CD4-positive, alpha-beta T cell (primary cell): ENCODE measurements at regions not wholly inside any gene's neighbourhood (a gene's known extent, or its start where the extent isn't known, plus 50 kb on each side); places are given as distances from the start of the nearest gene placed in this dataset.

Source experiments
- ATAC-seq: fragments of 200-7000 bp; cut with Tn5 transposase; one replicate; pipeline ENCODE4 v1.10.0; 2022; ENCODE audit warnings: mild to moderate bottlenecking; ENCODE audit not compliant: poor library complexity
- CTCF ChIA-PET: fragments of 350-600 bp; sonication (Branson Sonifier 250); formaldehyde crosslinking; loops from one replicate; lab custom pipeline; 2021; ENCODE audit warnings: antibody characterized with exemption, inconsistent platforms; lab: Charles Lee
- POLR2A ChIA-PET: fragments of 350-600 bp; sonication (Branson Sonifier 250); formaldehyde crosslinking; loops from one replicate; lab custom pipeline; 2021; ENCODE audit warnings: antibody characterized with exemption, inconsistent platforms; lab: Charles Lee
- DNase-seq, 14 experiments: peaks; one replicate each; pipeline ENCODE4 v3.0.0-alpha.2; 2013 to 2020; ENCODE audit warnings: mixed read lengths in 2 of 14
- H3K27ac ChIP-seq, 2 donors: one replicate each; pipeline versions ENCODE4 v1.5.1 to v1.7.0; 2013; ENCODE audit warnings: low read length in 2 of 2, low read depth in 1 of 2, mild to moderate bottlenecking in 1 of 2
- H3K27me3 ChIP-seq, 2 experiments: 1 replicate in 1 of 2; 2 replicates in 1 of 2; pipeline versions ENCODE4 v1.6.1 to v1.7.0; 2013; ENCODE audit warnings: low read length in 2 of 2, control low read depth in 1 of 2, mild to moderate bottlenecking in 1 of 2, moderate library complexity in 1 of 2; ENCODE audit not compliant: insufficient read depth in 2 of 2, control insufficient read depth in 1 of 2
- H3K36me3 ChIP-seq: one replicate; pipeline ENCODE4 v1.6.1; 2013; ENCODE audit warnings: low read length, control low read depth; ENCODE audit not compliant: insufficient read depth
- H3K4me1 ChIP-seq: one replicate; pipeline ENCODE4 v1.6.1; 2013; ENCODE audit warnings: low read length, control low read depth; ENCODE audit not compliant: insufficient read depth
- H3K4me3 ChIP-seq: one replicate; pipeline ENCODE4 v1.5.1; 2013; ENCODE audit warnings: mild to moderate bottlenecking, low read length, moderate library complexity
- H3K9me3 ChIP-seq, 2 experiments: 1 replicate in 1 of 2; 2 replicates in 1 of 2; pipeline versions ENCODE4 v1.6.1 to v1.7.0; 2013; ENCODE audit warnings: low read length in 2 of 2, mild to moderate bottlenecking in 2 of 2, control low read depth in 1 of 2, moderate library complexity in 1 of 2; ENCODE audit not compliant: control insufficient read depth in 1 of 2, insufficient read depth in 1 of 2
- H3K27ac Mint-ChIP-seq: one replicate; pipeline ENCODE4 v1.8.0; 2020; ENCODE audit warnings: mixed read lengths
- H3K27me3 Mint-ChIP-seq: one replicate; pipeline ENCODE4 v1.8.0; 2021; ENCODE audit warnings: mixed read lengths
- H3K36me3 Mint-ChIP-seq: one replicate; pipeline ENCODE4 v1.8.0; 2021; ENCODE audit warnings: low read depth, mixed read lengths
- H3K4me1 Mint-ChIP-seq: one replicate; pipeline ENCODE4 v1.8.0; 2021; ENCODE audit warnings: low read depth, mixed read lengths
- H3K4me3 Mint-ChIP-seq: one replicate; pipeline ENCODE4 v1.8.0; 2020; ENCODE audit warnings: mild to moderate bottlenecking, mixed read lengths
- H3K9me3 Mint-ChIP-seq: one replicate; pipeline ENCODE4 v1.8.0; 2020; ENCODE audit warnings: mixed read lengths
- CTCF ChIP-seq: fragments of 200-600 bp; IDR thresholded peaks from one replicate; pipeline ENCODE4 v1.8.0; 2022; ENCODE audit warnings: antibody characterized with exemption, mild to moderate bottlenecking
- intact Hi-C, 2 experiments: fragments of 100-400 bp; cut with DNase I in 1 of 2; cut with micrococcal nuclease in 1 of 2; formaldehyde crosslinking; loops; one replicate each; pipeline versions ENCODE4 v1.15.1 to v1.9.0; 2023 to 2025; cut with DNase I, micrococcal nuclease

- DNase-seq, result no peak
- no peaks in the 10 kb centered on the region for H3K27me3 Mint-ChIP-seq
- no peaks in the 10 kb centered on the region for H3K27me3 ChIP-seq
- H3K27ac ChIP-seq, result no peak overlapping the region
- ChIA-PET POLR2A (interaction anchor here (0.6 kb wide), 1 partner anchor 216 kb away, joined by 3 read pairs; no protein-coding TSS in a partner anchor), CTCF (no interaction called here)
- no peaks in the 10 kb centered on the region for H3K4me1 ChIP-seq
- intact Hi-C loops, result no loop called here
- no peak overlapping the region for H3K4me3 Mint-ChIP-seq
- H3K9me3 Mint-ChIP-seq, result no peaks in the 10 kb centered on the region
- peaks cover 0 to 4% of the 10 kb centered on the region in 2 experiments for H3K9me3 ChIP-seq
- no peak overlapping the region for H3K27ac Mint-ChIP-seq
- H3K36me3 ChIP-seq, result no peaks in the 10 kb centered on the region
- no peaks in the 10 kb centered on the region for H3K36me3 Mint-ChIP-seq
- ATAC-seq, result no peak
- no peaks in the 10 kb centered on the region for H3K4me1 Mint-ChIP-seq
- no peak for TF ChIP-seq CTCF
- H3K4me3 ChIP-seq, result no peak overlapping the region
Observed at GRCh38 chr4:181951265-181951664, 291.9 kb upstream of the TENM3 start.

DNA sequence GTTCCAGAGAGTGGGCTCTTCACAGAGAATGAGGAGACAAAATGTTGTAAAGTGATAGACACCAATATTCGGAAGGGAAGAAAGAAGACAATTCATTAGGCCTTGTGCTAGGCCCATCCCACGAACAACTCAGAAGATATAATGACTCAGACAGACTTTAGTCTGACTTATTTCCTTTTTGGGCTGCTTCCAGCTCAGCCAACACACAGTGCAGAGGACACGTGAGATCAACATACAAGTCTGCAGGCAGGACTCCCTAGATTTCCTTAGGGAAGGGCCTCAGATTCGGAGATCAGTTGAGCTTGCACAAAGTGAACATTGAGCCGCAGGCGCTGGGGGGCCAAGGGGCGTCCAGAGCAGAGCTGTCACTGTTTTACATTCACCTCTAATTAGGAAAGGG, 290.7 kb upstream of the TENM3 start:
- Histone ChIP-seq H3K27ac (no peak overlapping the region), H3K4me3 (no peak overlapping the region), H3K9me3 (peaks cover 0 to 4% of the 10 kb centered on the region in 2 experiments), H3K27me3 (no peaks in the 10 kb centered on the region), H3K36me3 (no peaks in the 10 kb centered on the region), H3K4me1 (no peaks in the 10 kb centered on the region)
- Mint-ChIP-seq H3K27ac (no peak overlapping the region), H3K27me3 (no peaks in the 10 kb centered on the region), H3K9me3 (no peaks in the 10 kb centered on the region), H3K4me3 (no peak overlapping the region), H3K36me3 (no peaks in the 10 kb centered on the region), H3K4me1 (no peaks in the 10 kb centered on the region)
- intact Hi-C loops, result no loop called here
- CTCF ChIA-PET, result no interaction called here
- no peak for TF ChIP-seq CTCF
- POLR2A ChIA-PET, result no interaction called here
- DNase-seq (no peak), ATAC-seq (no peak)

- H3K9me3 Mint-ChIP-seq, result no peaks in the 10 kb centered on the region
- TF ChIP-seq CTCF, result no peak
- ChIA-PET CTCF (no interaction called here), POLR2A (no interaction called here)
- H3K36me3 Mint-ChIP-seq, result no peaks in the 10 kb centered on the region
- H3K4me3 Mint-ChIP-seq, result no peak overlapping the region
- no peaks in the 10 kb centered on the region for H3K27me3 ChIP-seq
- ATAC-seq (no peak), DNase-seq (no peak)
- H3K9me3 ChIP-seq, result peaks cover 0 to 4% of the 10 kb centered on the region in 2 experiments
- no peak overlapping the region for H3K27ac ChIP-seq
- no peaks in the 10 kb centered on the region for H3K36me3 ChIP-seq
- H3K4me1 ChIP-seq, result no peaks in the 10 kb centered on the region
- H3K4me1 Mint-ChIP-seq, result no peaks in the 10 kb centered on the region
- no peak overlapping the region for H3K27ac Mint-ChIP-seq
- H3K27me3 Mint-ChIP-seq, result no peaks in the 10 kb centered on the region
- no peak overlapping the region for H3K4me3 ChIP-seq
- intact Hi-C loops, result no loop called here
Observed at GRCh38 chr4:181956512-181956911, 286.7 kb upstream of the TENM3 start.
